ENCODE measurements at regions not wholly inside any gene's neighbourhood (a gene's known extent, or its start where the extent isn't known, plus 50 kb on each side); places are given as distances from the start of the nearest gene placed in this dataset.

DNA sequence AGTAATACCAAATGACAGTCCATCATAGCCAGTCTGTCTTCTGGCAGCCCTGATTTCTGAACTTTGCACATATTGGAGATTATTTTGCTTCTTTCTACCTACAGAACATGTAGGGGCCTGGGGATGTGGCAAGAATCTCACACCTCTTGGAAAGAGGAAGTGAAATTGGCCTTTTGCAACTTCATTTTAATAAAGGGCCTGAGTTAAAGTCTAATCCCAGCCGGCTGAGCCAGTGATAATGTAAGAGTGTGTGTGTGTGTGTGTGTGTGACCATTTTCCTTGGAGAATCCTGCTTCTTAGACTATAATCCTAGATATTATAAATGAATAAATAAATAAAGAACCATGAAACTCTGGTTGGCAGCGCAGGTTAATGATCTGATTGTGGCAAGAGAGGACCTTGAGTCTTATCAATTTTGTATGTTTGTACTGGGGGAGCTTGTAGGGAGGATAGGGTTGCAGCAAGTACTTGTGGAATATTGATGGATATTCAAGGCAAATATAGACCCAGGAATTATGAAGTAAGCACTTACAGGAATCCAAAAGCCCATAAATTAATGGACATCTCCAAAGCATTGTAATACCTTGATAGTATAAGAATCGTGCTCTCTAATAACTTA is 233.2 kb upstream of the AMIGO2 start:
- DNase-seq (ENCODE audit: low read depth): peak; percentile 59
- no peak overlapping the region for H3K4me3 ChIP-seq (ENCODE audit: low read depth, low read length)
- TF ChIP-seq MYC (IDR thresholded peaks at IDR 0.05; ENCODE audit: low read depth, low read length) (no peak), POLR2A (IDR thresholded peaks at IDR 0.05; ENCODE audit: extremely low read depth, insufficient read length) (no peak), MAX (IDR thresholded peaks at IDR 0.05; ENCODE audit: low read depth, low read length) (no peak)
- TF ChIP-seq, protein P1, sequence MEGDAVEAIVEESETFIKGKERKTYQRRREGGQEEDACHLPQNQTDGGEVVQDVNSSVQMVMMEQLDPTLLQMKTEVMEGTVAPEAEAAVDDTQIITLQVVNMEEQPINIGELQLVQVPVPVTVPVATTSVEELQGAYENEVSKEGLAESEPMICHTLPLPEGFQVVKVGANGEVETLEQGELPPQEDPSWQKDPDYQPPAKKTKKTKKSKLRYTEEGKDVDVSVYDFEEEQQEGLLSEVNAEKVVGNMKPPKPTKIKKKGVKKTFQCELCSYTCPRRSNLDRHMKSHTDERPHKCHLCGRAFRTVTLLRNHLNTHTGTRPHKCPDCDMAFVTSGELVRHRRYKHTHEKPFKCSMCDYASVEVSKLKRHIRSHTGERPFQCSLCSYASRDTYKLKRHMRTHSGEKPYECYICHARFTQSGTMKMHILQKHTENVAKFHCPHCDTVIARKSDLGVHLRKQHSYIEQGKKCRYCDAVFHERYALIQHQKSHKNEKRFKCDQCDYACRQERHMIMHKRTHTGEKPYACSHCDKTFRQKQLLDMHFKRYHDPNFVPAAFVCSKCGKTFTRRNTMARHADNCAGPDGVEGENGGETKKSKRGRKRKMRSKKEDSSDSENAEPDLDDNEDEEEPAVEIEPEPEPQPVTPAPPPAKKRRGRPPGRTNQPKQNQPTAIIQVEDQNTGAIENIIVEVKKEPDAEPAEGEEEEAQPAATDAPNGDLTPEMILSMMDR (IDR thresholded peaks at IDR 0.05; ENCODE audit: low read depth, low read length): no peak

DNA sequence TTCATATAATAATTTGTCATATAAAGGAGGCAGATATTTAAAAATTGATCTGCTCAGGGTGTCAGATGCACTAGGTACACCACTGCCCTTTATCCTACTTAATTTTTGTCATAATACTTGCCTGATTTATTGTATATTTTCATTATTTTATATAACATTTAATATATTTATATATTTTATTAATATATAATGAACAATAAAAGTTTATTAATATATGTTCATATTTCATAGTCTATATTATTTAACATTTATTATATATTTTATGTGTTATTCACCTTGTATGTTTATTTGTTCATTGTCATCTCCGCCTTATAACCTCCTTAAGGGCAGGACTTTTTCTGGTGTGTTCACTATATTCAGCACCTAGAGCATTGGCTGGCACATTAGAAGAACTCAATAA is 232.4 kb upstream of the AMIGO2 start:
- no peak overlapping the region for H3K4me3 ChIP-seq (ENCODE audit: low read depth, low read length)
- DNase-seq (ENCODE audit: low read depth): no peak
- TF ChIP-seq, protein P1 (IDR thresholded peaks at IDR 0.05; ENCODE audit: low read depth, low read length): no peak
- TF ChIP-seq POLR2A (IDR thresholded peaks at IDR 0.05; ENCODE audit: extremely low read depth, insufficient read length) (no peak), MYC (IDR thresholded peaks at IDR 0.05; ENCODE audit: low read depth, low read length) (no peak), MAX (IDR thresholded peaks at IDR 0.05; ENCODE audit: low read depth, low read length) (no peak)

- H3K4me3 ChIP-seq (ENCODE audit: low read depth, low read length): no peak overlapping the region
- TF ChIP-seq MAX (IDR thresholded peaks at IDR 0.05; ENCODE audit: low read depth, low read length) (no peak), POLR2A (IDR thresholded peaks at IDR 0.05; ENCODE audit: extremely low read depth, insufficient read length) (no peak), MYC (IDR thresholded peaks at IDR 0.05; ENCODE audit: low read depth, low read length) (no peak)
- TF ChIP-seq, protein P1 (IDR thresholded peaks at IDR 0.05; ENCODE audit: low read depth, low read length): no peak
- DNase-seq (ENCODE audit: low read depth): no peak
These were observed 231.8 kb upstream of the AMIGO2 start for GRCh38 chr12:47311568-47311967.

- no peak for DNase-seq (ENCODE audit: low read depth)
- TF ChIP-seq MAX (IDR thresholded peaks at IDR 0.05; ENCODE audit: low read depth, low read length) (no peak), POLR2A (IDR thresholded peaks at IDR 0.05; ENCODE audit: extremely low read depth, insufficient read length) (no peak), MYC (IDR thresholded peaks at IDR 0.05; ENCODE audit: low read depth, low read length) (no peak)
- TF ChIP-seq, protein P1 (IDR thresholded peaks at IDR 0.05; ENCODE audit: low read depth, low read length): no peak
- H3K4me3 ChIP-seq (ENCODE audit: low read depth, low read length): no peak overlapping the region
These were observed 231.3 kb upstream of the AMIGO2 start for GRCh38 chr12:47311010-47311409.

GRCh38 chr12:47308672-47309071 is 228.9 kb upstream of the AMIGO2 start:
- DNase-seq (ENCODE audit: low read depth): no peak
- TF ChIP-seq POLR2A (IDR thresholded peaks at IDR 0.05; ENCODE audit: extremely low read depth, insufficient read length) (no peak), MAX (IDR thresholded peaks at IDR 0.05; ENCODE audit: low read depth, low read length) (no peak), MYC (IDR thresholded peaks at IDR 0.05; ENCODE audit: low read depth, low read length) (no peak)
- TF ChIP-seq, protein P1 (IDR thresholded peaks at IDR 0.05; ENCODE audit: low read depth, low read length): no peak
- no peak overlapping the region for H3K4me3 ChIP-seq (ENCODE audit: low read depth, low read length)

Data from NB4 (cell line).